ENCODE measurements at regions not wholly inside any gene's neighbourhood (a gene's known extent, or its start where the extent isn't known, plus 50 kb on each side); places are given as distances from the start of the nearest gene placed in this dataset.
"Not testable (repeated sequence)": the region's sequence is repeated elsewhere in the genome, so short reads cannot be mapped to it uniquely, and the experiment has no call there.

DNA sequence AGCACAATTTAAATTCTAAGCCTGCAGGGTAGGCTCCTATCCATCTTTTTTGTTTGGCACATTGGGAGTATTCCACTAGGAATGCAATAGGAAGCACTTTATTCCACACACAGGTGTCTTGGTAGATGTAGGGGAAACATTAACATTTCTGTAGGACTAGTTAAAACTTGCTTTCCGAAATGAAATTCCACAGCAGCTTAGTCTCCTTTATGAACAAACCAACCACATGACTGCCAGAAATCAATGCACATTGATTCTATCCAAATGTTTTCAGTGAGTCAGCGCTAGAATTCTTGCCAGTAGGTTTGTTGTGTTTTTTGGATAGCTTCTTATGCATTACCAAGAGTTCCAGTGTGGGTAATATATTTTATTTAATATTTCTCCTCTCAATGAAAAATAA is 207.9 kb upstream of the CSNK1A1L start:
- Mint-ChIP-seq H3K4me3 (no peak overlapping the region), H3K27ac (no peak overlapping the region), H3K27me3 (no peaks in the 10 kb centered on the region), H3K36me3 (no peaks in the 10 kb centered on the region), H3K9me3 (peaks cover 8% of the 10 kb centered on the region), H3K4me1 (ENCODE audit: low read depth in 2 of 2) (no peaks in the 10 kb centered on the region)
- no peak for ATAC-seq
- DNase-seq (ENCODE audit: low spot score) = no peak

DNA sequence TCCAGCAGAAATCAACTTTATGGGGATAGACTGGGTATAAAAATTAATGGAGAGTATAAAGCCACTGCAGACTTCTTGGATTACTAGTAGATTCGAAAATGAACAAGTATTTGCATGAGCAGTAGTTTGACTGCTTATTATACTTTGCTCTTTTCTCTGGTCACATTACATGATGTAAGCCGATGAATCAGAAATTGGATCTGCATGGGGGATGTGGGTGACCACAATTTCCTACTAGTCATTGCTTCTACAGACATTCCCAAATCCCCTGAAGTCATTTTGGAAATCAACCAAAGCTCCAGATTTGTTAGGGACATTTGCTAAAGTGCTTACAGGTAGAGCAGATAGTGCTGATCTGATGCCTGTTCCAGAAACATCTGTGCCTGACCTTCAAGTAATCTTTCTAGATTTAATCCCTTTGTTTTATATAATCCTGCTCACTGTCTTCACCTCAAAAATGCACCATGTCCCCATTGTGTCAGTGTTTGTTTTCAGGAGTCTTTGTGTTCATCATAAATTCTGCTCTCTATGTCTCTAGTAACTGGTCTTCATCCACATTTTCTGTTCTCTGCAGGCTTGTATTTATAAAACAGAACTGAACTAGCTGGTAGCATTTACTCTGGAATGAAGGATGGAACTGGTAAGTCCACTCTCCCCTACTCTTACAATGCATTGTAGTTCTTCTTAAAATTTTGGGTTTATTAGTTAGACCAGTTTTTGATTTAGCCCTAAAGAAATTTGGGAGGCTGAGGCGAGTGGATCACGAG is 201.5 kb upstream of the CSNK1A1L start:
- DNase-seq (ENCODE audit: low spot score) (no peak), ATAC-seq (no peak)
- H3K36me3 Mint-ChIP-seq = no peaks in the 10 kb centered on the region
- H3K4me3 Mint-ChIP-seq = no peak overlapping the region
- H3K4me1 Mint-ChIP-seq (ENCODE audit: low read depth in 2 of 2) = no peaks in the 10 kb centered on the region
- no peak overlapping the region for H3K27ac Mint-ChIP-seq
- H3K9me3 Mint-ChIP-seq = peaks cover 8% of the 10 kb centered on the region
- H3K27me3 Mint-ChIP-seq = no peaks in the 10 kb centered on the region

DNA sequence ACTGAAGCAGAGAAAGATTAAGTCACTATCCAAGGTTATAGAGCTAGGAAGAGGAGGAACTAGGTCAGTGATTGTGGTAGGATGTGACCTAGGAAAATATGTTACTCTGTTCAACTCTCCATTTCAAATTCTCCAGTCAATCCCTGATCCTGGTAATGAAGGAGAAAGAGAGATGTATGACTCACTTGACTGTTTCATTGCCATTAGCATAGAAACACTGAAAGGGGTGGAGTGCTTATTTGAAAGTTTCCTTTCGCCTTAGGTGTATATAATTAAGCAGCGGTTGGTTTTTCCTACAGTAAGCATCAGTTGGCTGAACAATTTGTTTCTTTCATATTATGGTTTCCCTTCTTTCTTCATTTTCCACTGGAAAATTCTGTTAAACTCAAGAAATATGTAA is 198.1 kb upstream of the CSNK1A1L start:
- ATAC-seq (no peak), DNase-seq (ENCODE audit: low spot score) (no peak)
- H3K36me3 Mint-ChIP-seq = no peaks in the 10 kb centered on the region
- no peak overlapping the region for H3K4me3 Mint-ChIP-seq
- peaks cover 14% of the 10 kb centered on the region for H3K9me3 Mint-ChIP-seq
- no peaks in the 10 kb centered on the region for H3K4me1 Mint-ChIP-seq (ENCODE audit: low read depth in 2 of 2)
- H3K27me3 Mint-ChIP-seq = no peaks in the 10 kb centered on the region
- H3K27ac Mint-ChIP-seq = no peak overlapping the region

DNA sequence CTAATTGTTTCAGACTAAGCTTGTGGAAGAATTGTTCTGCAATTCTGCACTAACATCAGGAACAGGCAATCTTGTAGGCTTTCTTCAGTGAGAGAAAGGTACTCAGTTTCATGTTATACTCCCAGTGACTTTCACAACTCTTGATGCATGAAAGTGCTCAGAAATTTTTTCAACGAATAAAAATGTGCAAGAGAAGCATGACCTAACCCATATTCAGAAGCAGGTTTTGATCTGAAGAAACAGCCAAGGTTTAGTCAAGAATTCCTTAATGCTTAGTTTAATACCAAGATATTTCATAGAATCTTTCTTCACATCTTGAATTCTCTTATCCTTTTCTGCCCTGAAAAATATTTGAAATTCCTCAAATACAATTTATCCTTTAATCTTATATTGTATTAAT is 197.2 kb upstream of the CSNK1A1L start:
- H3K4me3 Mint-ChIP-seq = no peak overlapping the region
- no peaks in the 10 kb centered on the region for H3K27me3 Mint-ChIP-seq
- no peaks in the 10 kb centered on the region for H3K4me1 Mint-ChIP-seq (ENCODE audit: low read depth in 2 of 2)
- peaks cover 12% of the 10 kb centered on the region for H3K9me3 Mint-ChIP-seq
- ATAC-seq (no peak), DNase-seq (ENCODE audit: low spot score) (no peak)
- no peak overlapping the region for H3K27ac Mint-ChIP-seq
- H3K36me3 Mint-ChIP-seq = no peaks in the 10 kb centered on the region

DNA sequence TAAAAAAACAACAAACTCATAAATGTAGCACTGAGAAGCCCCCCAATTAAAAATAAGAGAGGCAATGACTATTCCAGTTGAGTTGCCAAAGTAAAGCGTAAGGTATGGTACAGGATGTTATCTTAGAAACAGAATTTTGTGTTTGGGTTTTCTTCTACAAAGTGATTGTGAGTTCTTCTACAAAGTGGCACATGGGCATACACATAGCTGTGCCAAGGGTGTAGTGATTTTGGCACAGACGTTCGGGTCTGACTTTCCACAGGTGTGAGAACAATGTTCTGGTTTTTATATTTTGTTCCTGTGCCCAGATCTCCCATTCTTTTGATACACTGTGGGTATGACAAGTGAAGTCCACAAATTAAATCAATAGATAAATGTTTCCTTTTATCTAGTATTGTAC is 190.1 kb upstream of the CSNK1A1L start:
- ATAC-seq (no peak), DNase-seq (ENCODE audit: low spot score) (no peak)
- no peaks in the 10 kb centered on the region for H3K36me3 Mint-ChIP-seq
- H3K4me1 Mint-ChIP-seq (ENCODE audit: low read depth in 2 of 2) = no peaks in the 10 kb centered on the region
- no peak overlapping the region for H3K4me3 Mint-ChIP-seq
- H3K9me3 Mint-ChIP-seq = peaks cover 17% of the 10 kb centered on the region
- no peaks in the 10 kb centered on the region for H3K27me3 Mint-ChIP-seq
- no peak overlapping the region for H3K27ac Mint-ChIP-seq

DNA sequence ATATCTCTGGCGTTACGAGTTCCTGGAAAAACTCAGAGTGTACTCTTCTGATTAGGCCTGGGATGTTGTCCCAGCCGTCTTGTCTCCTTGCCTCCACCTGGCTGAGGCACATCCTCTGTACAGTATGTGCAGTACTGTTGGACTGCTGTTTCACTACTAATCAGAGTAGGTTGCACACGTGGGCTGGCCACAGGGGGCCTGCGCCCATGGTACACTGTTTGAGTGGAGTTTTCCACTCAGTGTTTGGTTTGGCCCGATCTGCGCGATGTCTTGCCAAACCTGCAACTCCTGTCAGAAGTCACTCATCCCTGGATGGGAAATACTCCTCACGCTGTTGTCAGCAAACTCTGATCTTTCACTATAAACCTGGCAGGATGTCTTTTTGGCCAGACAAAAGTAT is 189.6 kb upstream of the CSNK1A1L start:
- peaks cover 17% of the 10 kb centered on the region for H3K9me3 Mint-ChIP-seq
- no peaks in the 10 kb centered on the region for H3K36me3 Mint-ChIP-seq
- H3K4me1 Mint-ChIP-seq (ENCODE audit: low read depth in 2 of 2) = no peaks in the 10 kb centered on the region
- H3K27me3 Mint-ChIP-seq = no peaks in the 10 kb centered on the region
- H3K4me3 Mint-ChIP-seq = no peak overlapping the region
- no peak for ATAC-seq
- H3K27ac Mint-ChIP-seq = no peak overlapping the region
- DNase-seq (ENCODE audit: low spot score) = no peak

DNA sequence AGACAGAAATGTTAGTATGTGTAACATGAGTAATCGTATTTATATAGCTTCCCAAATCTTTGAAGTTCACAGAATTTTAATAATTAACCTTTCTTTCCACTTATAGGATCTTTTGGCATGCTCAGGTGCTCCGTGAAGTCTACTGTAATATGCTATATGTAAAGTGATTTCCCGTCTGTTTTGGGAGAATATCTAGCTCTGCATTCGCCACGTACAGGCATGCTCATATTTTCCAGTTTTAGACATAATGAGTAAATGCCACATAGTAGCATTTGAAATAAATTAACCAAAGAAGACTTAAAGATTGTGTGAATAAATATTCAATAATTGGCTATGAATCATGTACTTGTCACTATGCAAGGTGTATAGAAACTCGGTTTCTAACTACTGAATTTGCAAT is 189.0 kb upstream of the CSNK1A1L start:
- Mint-ChIP-seq H3K27me3 (no peaks in the 10 kb centered on the region), H3K36me3 (no peaks in the 10 kb centered on the region), H3K9me3 (peaks cover 17% of the 10 kb centered on the region), H3K4me1 (ENCODE audit: low read depth in 2 of 2) (no peaks in the 10 kb centered on the region), H3K27ac (no peak overlapping the region), H3K4me3 (no peak overlapping the region)
- ATAC-seq (no peak), DNase-seq (ENCODE audit: low spot score) (no peak)

DNA sequence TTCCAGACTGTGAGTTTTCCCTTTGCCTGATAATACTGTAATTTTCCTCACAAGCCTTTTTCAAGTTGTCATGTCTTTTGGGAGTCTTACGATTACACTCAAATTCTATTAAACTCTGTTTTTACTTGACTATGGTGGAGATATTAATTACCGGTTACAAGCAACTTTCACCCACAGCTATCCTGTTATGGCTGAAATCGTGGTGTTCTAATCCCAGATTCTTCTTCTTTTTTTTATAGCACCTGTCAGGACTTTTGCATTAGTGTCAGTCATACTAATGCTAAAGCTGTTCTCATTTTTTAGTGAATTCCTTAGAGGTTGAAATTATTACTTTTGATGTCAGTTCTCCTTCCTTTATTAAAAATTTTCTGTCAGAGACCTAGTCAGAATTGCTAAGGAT is 187.8 kb upstream of the CSNK1A1L start:
- H3K4me3 Mint-ChIP-seq = no peak overlapping the region
- H3K4me1 Mint-ChIP-seq (ENCODE audit: low read depth in 2 of 2) = no peaks in the 10 kb centered on the region
- DNase-seq (ENCODE audit: low spot score) = no peak
- H3K36me3 Mint-ChIP-seq = no peaks in the 10 kb centered on the region
- no peak overlapping the region for H3K27ac Mint-ChIP-seq
- peaks cover 9% of the 10 kb centered on the region for H3K9me3 Mint-ChIP-seq
- no peaks in the 10 kb centered on the region for H3K27me3 Mint-ChIP-seq
- no peak for ATAC-seq

DNA sequence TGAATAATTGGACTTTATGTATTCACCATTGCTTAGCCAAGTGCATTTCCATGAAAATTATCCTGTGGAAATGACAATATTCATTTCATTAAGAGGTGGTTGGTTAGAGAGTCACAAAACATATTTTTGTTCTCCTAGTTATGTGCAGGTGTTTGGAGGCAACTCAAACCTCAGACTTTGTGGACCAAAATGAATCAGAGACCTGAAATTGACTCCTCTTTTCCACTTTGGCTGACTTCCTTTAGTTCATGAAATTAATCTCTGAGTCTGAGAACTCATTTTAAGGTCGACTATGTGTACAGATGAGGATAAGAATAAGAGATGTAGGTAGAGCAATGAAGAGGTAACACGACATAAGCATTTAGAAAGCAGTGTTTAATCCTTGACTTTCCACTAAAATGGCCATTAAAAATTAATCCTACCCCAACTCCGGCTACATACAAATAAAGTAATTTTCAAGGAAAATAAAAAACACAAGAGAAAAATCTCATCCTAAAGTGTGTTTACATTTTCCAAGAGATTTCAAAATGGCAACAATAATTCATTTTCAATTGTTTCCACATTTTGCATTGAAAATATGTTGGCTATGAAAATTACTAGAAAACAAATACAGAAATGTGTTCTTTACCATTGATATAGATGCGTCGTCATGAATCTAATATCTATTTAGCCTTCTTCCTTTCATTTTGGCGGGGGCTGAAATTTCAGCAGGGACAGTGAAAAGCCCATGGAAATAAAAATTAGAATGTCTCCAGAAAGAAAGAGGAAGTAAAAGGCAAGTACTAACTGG is 185.4 kb upstream of the CSNK1A1L start:
- H3K4me3 Mint-ChIP-seq = no peak overlapping the region
- H3K36me3 Mint-ChIP-seq = no peaks in the 10 kb centered on the region
- H3K27me3 Mint-ChIP-seq = no peaks in the 10 kb centered on the region
- no peak overlapping the region for H3K27ac Mint-ChIP-seq
- H3K4me1 Mint-ChIP-seq (ENCODE audit: low read depth in 2 of 2) = no peaks in the 10 kb centered on the region
- H3K9me3 Mint-ChIP-seq = peaks cover 13% of the 10 kb centered on the region
- ATAC-seq (no peak), DNase-seq (ENCODE audit: low spot score) (no peak)

DNA sequence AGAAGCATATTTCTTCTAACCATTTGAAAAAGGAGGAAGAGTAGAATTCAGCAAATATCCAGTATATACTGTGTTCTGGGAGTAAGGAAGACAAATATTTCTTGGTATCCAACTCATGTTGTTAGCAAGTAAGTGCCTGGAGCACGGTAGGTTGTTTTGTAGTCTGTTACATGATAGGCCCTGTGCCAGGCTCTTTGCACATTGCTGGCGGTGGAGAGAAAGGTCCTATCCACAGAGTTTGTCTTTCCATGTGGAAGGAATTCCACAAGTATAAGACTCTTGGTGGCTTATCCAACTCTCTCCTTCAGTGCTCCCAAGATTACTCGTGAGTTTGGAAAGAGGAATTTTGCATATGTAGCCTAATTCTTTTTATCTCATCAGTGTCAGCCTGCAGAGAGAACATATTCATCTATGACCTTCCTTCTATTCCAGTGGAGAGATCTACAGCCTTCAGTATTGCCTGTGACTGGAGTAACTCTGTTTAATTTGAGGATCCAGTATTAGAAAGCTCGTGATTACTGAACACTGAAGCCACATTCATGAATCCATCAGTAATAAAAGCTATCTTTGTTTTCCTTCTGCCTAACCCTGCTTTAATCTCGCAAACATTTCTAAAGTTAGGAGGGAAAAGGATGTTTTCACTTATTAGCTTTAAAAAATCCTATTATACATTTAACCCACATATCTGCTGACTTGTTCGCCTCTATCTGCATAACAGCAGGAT is 183.9 kb upstream of the CSNK1A1L start:
- ATAC-seq (no peak), DNase-seq (ENCODE audit: low spot score) (no peak)
- Mint-ChIP-seq H3K27me3 (no peaks in the 10 kb centered on the region), H3K27ac (no peak overlapping the region), H3K4me1 (ENCODE audit: low read depth in 2 of 2) (no peaks in the 10 kb centered on the region), H3K4me3 (no peak overlapping the region), H3K9me3 (peaks cover 15% of the 10 kb centered on the region), H3K36me3 (no peaks in the 10 kb centered on the region)

DNA sequence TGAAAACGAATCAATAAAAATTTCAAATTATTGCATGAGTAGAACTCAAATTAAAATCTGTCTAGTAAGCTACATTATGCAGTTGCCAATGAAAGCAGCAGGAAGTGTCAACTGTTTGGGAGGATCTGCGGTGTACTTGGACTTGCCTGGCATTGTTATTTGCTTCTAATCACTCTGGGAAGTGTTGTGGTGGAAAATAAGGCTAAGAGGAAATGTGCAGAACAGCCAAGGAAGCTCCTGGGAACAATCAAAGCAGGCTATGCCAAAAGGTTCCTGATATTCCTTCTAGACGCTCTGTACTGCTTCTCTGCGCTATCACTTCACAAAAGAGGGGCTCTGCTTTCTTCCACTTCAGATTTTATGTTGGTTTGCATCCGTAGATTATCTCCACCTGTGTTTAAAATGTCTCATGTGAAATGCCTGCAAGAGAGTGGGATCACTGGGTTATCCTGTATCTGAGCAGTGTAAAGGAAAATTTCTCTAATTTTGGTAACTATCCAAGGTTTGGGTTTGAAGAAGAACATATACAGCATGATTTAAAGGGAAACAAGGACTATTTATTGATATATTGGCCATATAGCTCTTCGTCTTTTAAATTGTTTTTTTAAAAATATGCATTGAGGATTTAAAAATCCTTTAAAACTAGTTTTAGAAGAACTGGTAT is 182.7 kb upstream of the CSNK1A1L start:
- ATAC-seq (no peak), DNase-seq (ENCODE audit: low spot score) (no peak)
- Mint-ChIP-seq H3K36me3 (no peaks in the 10 kb centered on the region), H3K27me3 (no peaks in the 10 kb centered on the region), H3K4me1 (ENCODE audit: low read depth in 2 of 2) (no peaks in the 10 kb centered on the region), H3K9me3 (peaks cover 18% of the 10 kb centered on the region), H3K4me3 (no peak overlapping the region), H3K27ac (no peak overlapping the region)

DNA sequence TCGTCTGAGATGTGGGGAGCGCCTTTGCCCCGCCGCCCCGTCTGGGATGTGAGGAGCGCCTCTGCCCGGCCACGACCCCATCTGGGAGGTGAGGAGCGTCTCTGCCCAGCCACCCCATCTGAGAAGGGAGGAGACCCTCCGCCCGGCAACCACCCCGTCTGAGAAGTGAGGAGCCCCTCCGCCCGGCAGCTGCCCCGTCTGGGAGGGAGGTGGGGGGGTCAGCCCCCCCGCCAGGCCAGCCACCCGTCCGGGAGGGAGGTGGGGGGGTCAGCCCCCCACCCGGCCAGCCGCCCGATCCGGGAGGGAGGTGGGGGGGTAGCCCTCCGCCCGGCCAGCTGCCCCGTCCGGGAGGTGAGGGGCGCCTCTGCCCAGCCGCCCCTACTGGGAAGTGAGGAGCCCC is 174.8 kb upstream of the CSNK1A1L start:
- H3K9me3 Mint-ChIP-seq; H3K36me3 Mint-ChIP-seq; H3K4me3 Mint-ChIP-seq; H3K27ac Mint-ChIP-seq; H3K27me3 Mint-ChIP-seq; DNase-seq (ENCODE audit: low spot score); ATAC-seq; H3K4me1 Mint-ChIP-seq (ENCODE audit: low read depth in 2 of 2): not testable (repeated sequence)

DNA sequence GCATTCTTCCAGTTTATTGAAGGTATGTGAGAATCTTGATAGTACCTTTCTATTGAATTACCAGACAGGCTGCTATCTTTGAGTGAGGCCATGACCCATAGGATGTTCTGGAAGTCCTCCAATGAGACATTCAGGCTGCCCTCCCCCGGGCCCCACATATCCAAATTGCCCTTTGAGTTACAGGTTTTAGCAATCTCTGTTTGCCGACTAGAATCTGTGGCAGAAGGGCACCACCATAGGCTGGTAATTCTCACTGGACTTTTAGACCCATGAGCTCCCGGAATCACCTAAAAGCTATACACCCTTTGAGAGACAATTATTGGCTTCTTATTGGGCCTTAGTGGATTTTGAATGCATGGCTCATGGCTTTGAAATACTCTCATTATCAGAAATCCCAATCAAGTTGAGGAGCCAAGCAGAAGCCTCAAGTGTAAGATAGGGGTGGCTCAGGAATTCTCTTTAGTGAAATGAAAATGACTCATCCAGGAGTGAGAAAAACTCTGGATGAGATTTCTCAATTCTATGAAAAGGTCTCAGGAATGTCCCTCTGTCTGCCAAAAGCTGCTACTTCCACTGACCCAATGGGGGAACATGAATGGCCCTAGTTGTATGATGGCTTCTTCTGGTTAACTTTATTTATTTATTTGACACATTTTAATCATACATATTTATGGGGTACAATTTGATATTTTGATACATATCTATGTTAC is 172.1 kb upstream of the CSNK1A1L start:
- H3K27me3 Mint-ChIP-seq = no peaks in the 10 kb centered on the region
- H3K9me3 Mint-ChIP-seq = peaks cover 12% of the 10 kb centered on the region
- ATAC-seq (no peak), DNase-seq (ENCODE audit: low spot score) (no peak)
- no peaks in the 10 kb centered on the region for H3K36me3 Mint-ChIP-seq
- no peak overlapping the region for H3K27ac Mint-ChIP-seq
- no peak overlapping the region for H3K4me3 Mint-ChIP-seq
- H3K4me1 Mint-ChIP-seq (ENCODE audit: low read depth in 2 of 2) = no peaks in the 10 kb centered on the region
